K562 (cell line): ENCODE measurements at regions not wholly inside any gene's neighbourhood (a gene's known extent, or its start where the extent isn't known, plus 50 kb on each side); places are given as distances from the start of the nearest gene placed in this dataset.

Experiments
- ATAC-seq: fragments of 200-7000 bp; cut with Tn5 transposase; 3 replicates; pipeline ENCODE4 v1.9.1; 2020; ENCODE audit warnings: moderate library complexity
- BruUV-seq: library from RNA; stranded (reverse); fragments of 400-500 nt; replicated peaks from 2 replicates; lab custom pipeline; 2021; lab: Mats Ljungman, UMichigan
- CTCF ChIA-PET: fragments of 300-600 bp; formaldehyde crosslinking; extraction: SDS; loops from one replicate; lab custom pipeline; 2021; ENCODE audit warnings: low intra/inter-chr PET ratio; lab: Yijun Ruan, JAX
- POLR2A ChIA-PET: fragments of 300-600, 350-650 bp; sonication (Branson Sonifier 250); formaldehyde crosslinking; extraction: SDS; loops from one replicate; lab custom pipeline; 2021; ENCODE audit warnings: antibody characterized with exemption, inconsistent platforms; lab: Yijun Ruan, JAX
- DNase-seq, 4 experiments: peaks; one replicate each; pipeline versions ENCODE4 v3.0.0 to v3.0.0-alpha.2; 2011 to 2018; ENCODE audit warnings: low spot score in 3 of 4, mixed read lengths in 3 of 4; ENCODE audit errors: extremely low read depth in 1 of 4
- FAIRE-seq: peaks from 2 replicates; lab custom pipeline; 2011; peaks lifted over from hg19 to GRCh38; lab: Jason Lieb, UNC
- H2AFZ ChIP-seq: 2 replicates; pipeline ENCODE4 v1.6.0; 2011; ENCODE audit warnings: low read depth, low read length, control low read depth, inconsistent platforms
- H3K27ac ChIP-seq: fragments of 200-600 bp; 3 replicates; pipeline ENCODE4 v1.8.0; 2011; ENCODE audit warnings: low read depth, mild to moderate bottlenecking, control low read depth, inconsistent platforms, low read length, moderate library complexity, mixed read lengths; ENCODE audit errors: extremely low read depth
- H3K27me3 ChIP-seq, 2 experiments: fragments of 300-600 bp in 1 of 2; 2 replicates in 1 of 2; 3 replicates in 1 of 2; pipeline versions ENCODE4 v1.6.0 to v1.8.0; 2011; ENCODE audit warnings: inconsistent platforms in 2 of 2, low read length in 2 of 2, mild to moderate bottlenecking in 1 of 2, mixed read lengths in 1 of 2, moderate library complexity in 1 of 2; ENCODE audit not compliant: control insufficient read depth in 2 of 2, insufficient read depth in 2 of 2
- H3K36me3 ChIP-seq: fragments of 300-600 bp; 3 replicates; pipeline ENCODE4 v1.8.0; 2011; ENCODE audit warnings: mild to moderate bottlenecking, low read length, inconsistent platforms; ENCODE audit not compliant: control insufficient read depth, insufficient read depth
- H3K4me1 ChIP-seq, 2 experiments: fragments of 200-600 bp in 1 of 2; replicated peaks in 1 of 2; 2 replicates in 1 of 2; 3 replicates in 1 of 2; pipeline versions ENCODE4 v1.5.1 to v1.8.0; 2011; ENCODE audit warnings: inconsistent platforms in 2 of 2, low read length in 2 of 2, mild to moderate bottlenecking in 1 of 2, mixed read lengths in 1 of 2, moderate library complexity in 1 of 2; ENCODE audit not compliant: control insufficient read depth in 2 of 2, insufficient read depth in 2 of 2
- H3K4me2 ChIP-seq: 2 replicates; pipeline ENCODE4 v1.6.1; 2011; ENCODE audit warnings: low read length, control low read depth, inconsistent platforms, mixed read lengths; ENCODE audit not compliant: insufficient read depth
- H3K4me3 ChIP-seq: fragments of 200-600 bp; sonication (generic), shearing (Covaris generic); 2 replicates; pipeline ENCODE4 v1.5.1; 2016; ENCODE audit warnings: control low read depth, inconsistent platforms
- H3K79me2 ChIP-seq: fragments of 200-600 bp; 3 replicates; pipeline ENCODE4 v1.8.0; 2011; ENCODE audit warnings: low read length, inconsistent platforms; ENCODE audit not compliant: control insufficient read depth, insufficient read depth
- H3K9ac ChIP-seq, 2 experiments: 2 replicates each; pipeline versions ENCODE4 v1.6.0 to v1.6.1; 2011; ENCODE audit warnings: low read depth in 2 of 2, low read length in 2 of 2, control low read depth in 1 of 2, inconsistent platforms in 1 of 2, mild to moderate bottlenecking in 1 of 2, mixed read lengths in 1 of 2; ENCODE audit not compliant: insufficient read depth in 1 of 2
- H3K9me1 ChIP-seq: one replicate; pipeline ENCODE4 v1.6.0; 2011; ENCODE audit warnings: inconsistent platforms, mild to moderate bottlenecking, low read length, moderate library complexity; ENCODE audit not compliant: control insufficient read depth, insufficient read depth
- H3K9me3 ChIP-seq: replicated peaks from 2 replicates; pipeline ENCODE4 v1.5.1; 2011; ENCODE audit warnings: low read depth, low read length, inconsistent platforms; ENCODE audit not compliant: control insufficient read depth, insufficient read depth
- H4K20me1 ChIP-seq: replicated peaks from 2 replicates; pipeline ENCODE4 v1.6.1; 2011; ENCODE audit warnings: low read length, inconsistent platforms, mixed read lengths; ENCODE audit not compliant: control insufficient read depth, insufficient read depth
- CEBPB ChIP-seq: fragments of 450-650 bp; IDR thresholded peaks from 2 replicates; pipeline ENCODE4 v1.6.1; 2016; ENCODE audit warnings: missing genetic modification characterization, missing compliant biosample characterization
- CEBPG ChIP-seq, 3 experiments: fragments of 200-800 bp in 1 of 3; sonication (Bioruptor generic) in 1 of 3; sonication (generic) in 1 of 3; formaldehyde crosslinking in 1 of 3; IDR thresholded peaks in 2 of 3; conservative IDR thresholded peaks in 1 of 3; 2 replicates each; pipeline versions ENCODE4 v1.6.1 to v1.8.0; 2016 to 2022; ENCODE audit warnings: missing compliant biosample characterization in 2 of 3, missing genetic modification characterization in 2 of 3, mild to moderate bottlenecking in 1 of 3, missing genetic modification reagents in 1 of 3
- JUND ChIP-seq, 2 experiments: IDR thresholded peaks; 2 replicates in 1 of 2; 3 replicates in 1 of 2; pipeline ENCODE4 v1.6.1; 2011; ENCODE audit warnings: borderline replicate concordance in 2 of 2, low read depth in 2 of 2, low read length in 2 of 2, improper control_type of control experiment in 1 of 2, missing biosample characterization in 1 of 2, missing genetic modification characterization in 1 of 2, missing genetic modification reagents in 1 of 2
- RREB1 ChIP-seq: fragments of 250-450 bp; sonication (Bioruptor Pico); IDR thresholded peaks from 2 replicates; pipeline ENCODE4 v1.4.0; 2020
- WGBS: fragments of 100-300 bp; shearing (Covaris generic); methylation state at CpG from one replicate; pipeline ENCODE4 v1.1.6; 2016; ENCODE audit warnings: low coverage, mixed read lengths; ENCODE audit not compliant: insufficient coverage; ENCODE audit errors: missing lambda C conversion rate; 5-methylcytosine and 5-hydroxymethylcytosine counted together
- in situ Hi-C: fragments of 300-500 bp; cut with MboI; formaldehyde crosslinking; loops from 4 replicates; pipeline ENCODE4 v1.15.0; 2018; ENCODE audit warnings: inconsistent platforms, mixed read lengths
- intact Hi-C: fragments of 100-400 bp; cut with micrococcal nuclease; formaldehyde crosslinking; loops from 2 replicates; pipeline ENCODE4 v1.14.2; 2022
- TF ChIP-seq, protein P1 (sequence below): fragments of 250-450 bp; sonication (Bioruptor Pico); IDR thresholded peaks from 2 replicates; pipeline ENCODE4 v1.9.0; 2021; ENCODE audit warnings: mild to moderate bottlenecking

DNA sequence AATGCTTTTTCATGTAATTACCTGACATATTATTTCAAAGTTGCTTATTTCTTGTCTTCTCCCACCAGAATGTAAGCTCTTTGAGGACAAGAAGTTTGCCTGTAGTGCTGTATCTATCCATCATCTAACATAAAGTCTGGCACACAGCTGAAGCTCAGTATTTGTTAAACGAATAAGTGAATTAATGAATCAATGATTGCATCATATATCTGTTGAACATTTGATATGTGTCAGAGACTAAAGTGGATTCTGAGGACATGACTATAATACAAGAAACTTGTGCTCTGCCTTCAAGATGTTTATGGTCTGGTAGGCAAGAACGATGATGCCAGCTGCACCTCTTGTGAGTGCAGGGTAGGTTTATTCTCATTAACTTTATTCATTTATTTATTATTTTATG lies 115.4 kb upstream of the SCAF11 start:
- H3K27me3 ChIP-seq: no peaks in the 10 kb centered on the region; a peak in 1 of 5 replicates
- no peaks in the 10 kb centered on the region; a peak in 1 of 5 replicates for H3K4me1 ChIP-seq
- H3K36me3 ChIP-seq: no peaks in the 10 kb centered on the region
- H3K79me2 ChIP-seq: no peaks in the 10 kb centered on the region
- intact Hi-C loops (no loop called here), in situ Hi-C loops (no loop called here)
- no peak overlapping the region for H3K4me3 ChIP-seq
- DNase-seq (no peak), ATAC-seq (no peak), FAIRE-seq (no peak)
- 13% methylated on average over 2 of the region's 2 CpGs for WGBS
- BruUV-seq: no TSS peak
- CTCF ChIA-PET: no interaction called here
- H3K9me3 ChIP-seq: no peaks in the 10 kb centered on the region
- H3K4me2 ChIP-seq: no peak overlapping the region
- TF ChIP-seq, protein P1, sequence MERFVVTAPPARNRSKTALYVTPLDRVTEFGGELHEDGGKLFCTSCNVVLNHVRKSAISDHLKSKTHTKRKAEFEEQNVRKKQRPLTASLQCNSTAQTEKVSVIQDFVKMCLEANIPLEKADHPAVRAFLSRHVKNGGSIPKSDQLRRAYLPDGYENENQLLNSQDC (CRISPR knock-in tag): no peak
- TF ChIP-seq CEBPG (CRISPR knock-in tag; IDR thresholded peaks at IDR 0.05) (no peak), CEBPG (tag; conservative IDR thresholded peaks at IDR 0.05 in 1 of 2, IDR thresholded peaks at IDR 0.05 in 1 of 2) (peak; percentile 15 to 79; a peak in 2 of 4 replicates), CEBPB (tag) (peak; percentile 53; the same call in 1 of the 2 replicates)
- H3K9me1 ChIP-seq: no peaks in the 10 kb centered on the region
- H2AFZ ChIP-seq: no peak overlapping the region
- H3K9ac ChIP-seq: no peak overlapping the region
- POLR2A ChIA-PET: no interaction called here
- no peak overlapping the region for H3K27ac ChIP-seq
- no peaks in the 10 kb centered on the region for H4K20me1 ChIP-seq

DNA sequence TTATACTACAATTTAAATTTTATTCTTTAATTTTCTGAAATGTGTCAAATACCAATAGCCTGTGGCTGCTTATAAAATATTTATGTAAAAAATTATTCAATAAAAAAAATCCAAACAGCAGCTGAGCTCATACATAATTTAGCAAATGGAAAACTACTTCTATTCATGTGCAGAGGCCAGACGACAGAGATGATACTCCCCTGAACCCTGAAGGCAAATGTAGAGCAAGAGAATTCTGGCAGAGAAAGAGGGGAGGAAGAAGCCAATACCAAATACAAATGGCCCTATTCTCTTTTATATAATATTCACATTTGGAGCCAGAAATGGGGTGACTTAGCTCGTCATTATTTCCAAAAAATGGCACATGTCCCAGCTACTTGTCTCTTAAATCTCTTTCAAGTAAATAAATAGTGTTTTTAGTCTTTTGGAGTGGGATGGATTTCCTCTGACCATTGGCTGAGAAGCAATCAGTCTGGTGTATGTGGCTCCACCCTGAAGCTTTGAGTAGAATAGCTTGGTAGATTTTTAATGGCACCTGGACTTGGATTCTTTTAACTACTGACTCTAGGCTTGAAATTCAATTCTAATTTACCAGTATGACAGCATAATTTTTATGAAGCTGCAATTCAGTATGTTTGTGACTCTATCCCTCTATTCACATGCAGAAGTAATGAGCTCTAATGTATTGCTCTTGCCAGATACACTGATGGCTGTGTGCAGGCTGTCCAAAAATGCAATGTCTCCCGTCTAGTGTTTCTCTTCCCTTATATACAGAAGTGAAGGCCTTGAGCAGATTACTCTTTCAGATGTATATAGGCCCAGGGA lies 113.4 kb upstream of the SCAF11 start:
- H3K79me2 ChIP-seq: no peaks in the 10 kb centered on the region
- WGBS: 0% methylated on average over 3 of the region's 3 CpGs
- in situ Hi-C loops (no loop called here), intact Hi-C loops (no loop called here)
- H3K27ac ChIP-seq: no peak overlapping the region
- no peaks in the 10 kb centered on the region; a peak in 1 of 5 replicates for H3K4me1 ChIP-seq
- CTCF ChIA-PET: no interaction called here
- no peaks in the 10 kb centered on the region for H4K20me1 ChIP-seq
- DNase-seq (no peak), ATAC-seq (no peak), FAIRE-seq (no peak)
- H3K27me3 ChIP-seq: no peaks in the 10 kb centered on the region; a peak in 1 of 5 replicates
- H3K36me3 ChIP-seq: no peaks in the 10 kb centered on the region
- no peak overlapping the region for H3K4me3 ChIP-seq
- H3K9me1 ChIP-seq: no peaks in the 10 kb centered on the region
- BruUV-seq: no TSS peak
- POLR2A ChIA-PET: interaction anchor here (1.3 kb wide), 1 partner anchor 16 kb away, joined by 3 read pairs; no protein-coding TSS in a partner anchor
- no peak overlapping the region for H3K4me2 ChIP-seq
- H2AFZ ChIP-seq: no peak overlapping the region
- H3K9me3 ChIP-seq: no peaks in the 10 kb centered on the region
- no peak overlapping the region for H3K9ac ChIP-seq
- TF ChIP-seq JUND (IDR thresholded peaks at IDR 0.05; ENCODE audit: borderline replicate concordance, low read depth, low read length) (no peak), JUND (tag; IDR thresholded peaks at IDR 0.05; ENCODE audit: borderline replicate concordance, low read depth, low read length) (no peak), RREB1 (CRISPR knock-in tag) (no peak)
